ENCODE measurements at regions not wholly inside any gene's neighbourhood (a gene's known extent, or its start where the extent isn't known, plus 50 kb on each side); places are given as distances from the start of the nearest gene placed in this dataset.

DNA sequence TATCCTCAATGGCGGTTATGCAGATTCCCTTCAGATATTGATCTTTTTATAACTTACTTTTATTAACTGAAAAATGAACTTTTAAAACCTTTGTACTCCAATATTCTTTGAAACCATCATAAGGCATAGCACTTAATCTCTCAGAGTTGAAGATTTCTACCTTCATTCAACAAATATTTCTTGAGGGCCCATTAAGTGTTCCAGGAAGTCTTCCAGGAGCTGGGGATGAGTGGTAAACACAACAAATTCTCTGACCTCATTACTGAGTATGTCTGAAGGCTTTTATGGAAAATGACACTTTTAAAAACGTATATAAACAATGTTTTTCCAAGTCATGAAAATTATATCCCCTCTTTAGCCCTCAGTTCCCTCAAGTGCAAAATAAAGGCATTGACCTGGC lies 575.3 kb upstream of the IL12A start:
- H3K27me3 Mint-ChIP-seq (ENCODE audit: unreplicated experiment): peaks cover 4% of the 10 kb centered on the region
- H3K36me3 Mint-ChIP-seq (ENCODE audit: unreplicated experiment): no peaks in the 10 kb centered on the region
- H3K9me3 Mint-ChIP-seq (ENCODE audit: unreplicated experiment): peaks cover 15% of the 10 kb centered on the region
- TF ChIP-seq, protein P1, sequence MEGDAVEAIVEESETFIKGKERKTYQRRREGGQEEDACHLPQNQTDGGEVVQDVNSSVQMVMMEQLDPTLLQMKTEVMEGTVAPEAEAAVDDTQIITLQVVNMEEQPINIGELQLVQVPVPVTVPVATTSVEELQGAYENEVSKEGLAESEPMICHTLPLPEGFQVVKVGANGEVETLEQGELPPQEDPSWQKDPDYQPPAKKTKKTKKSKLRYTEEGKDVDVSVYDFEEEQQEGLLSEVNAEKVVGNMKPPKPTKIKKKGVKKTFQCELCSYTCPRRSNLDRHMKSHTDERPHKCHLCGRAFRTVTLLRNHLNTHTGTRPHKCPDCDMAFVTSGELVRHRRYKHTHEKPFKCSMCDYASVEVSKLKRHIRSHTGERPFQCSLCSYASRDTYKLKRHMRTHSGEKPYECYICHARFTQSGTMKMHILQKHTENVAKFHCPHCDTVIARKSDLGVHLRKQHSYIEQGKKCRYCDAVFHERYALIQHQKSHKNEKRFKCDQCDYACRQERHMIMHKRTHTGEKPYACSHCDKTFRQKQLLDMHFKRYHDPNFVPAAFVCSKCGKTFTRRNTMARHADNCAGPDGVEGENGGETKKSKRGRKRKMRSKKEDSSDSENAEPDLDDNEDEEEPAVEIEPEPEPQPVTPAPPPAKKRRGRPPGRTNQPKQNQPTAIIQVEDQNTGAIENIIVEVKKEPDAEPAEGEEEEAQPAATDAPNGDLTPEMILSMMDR (IDR thresholded peaks at IDR 0.05): no peak
- H3K4me1 Mint-ChIP-seq (ENCODE audit: unreplicated experiment): no peaks in the 10 kb centered on the region
- no peak overlapping the region for H3K27ac Mint-ChIP-seq (ENCODE audit: unreplicated experiment)
- no peak overlapping the region for H3K4me3 Mint-ChIP-seq (ENCODE audit: unreplicated experiment)
- no peak for DNase-seq (ENCODE audit: extremely low spot score, unreplicated experiment)

DNA sequence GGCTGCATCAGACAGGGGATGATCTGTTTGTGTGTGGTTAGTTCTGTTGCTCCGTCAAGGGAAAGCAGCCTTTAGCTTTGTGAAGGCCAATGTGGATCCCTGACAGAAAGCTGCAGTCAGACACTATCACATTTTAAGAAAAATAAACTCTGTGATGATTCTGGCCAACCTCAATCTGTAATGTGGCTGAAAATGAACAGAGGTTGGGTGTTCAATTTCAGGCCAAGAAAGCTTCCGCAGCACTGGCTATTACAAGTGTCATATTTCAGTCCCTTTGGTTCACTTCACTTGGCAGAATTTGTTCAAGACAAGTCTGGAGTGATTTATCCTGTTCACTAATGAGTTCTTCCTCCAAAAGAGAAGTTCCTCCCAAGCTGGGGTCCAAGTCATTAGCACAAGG lies 571.8 kb upstream of the IL12A start:
- Mint-ChIP-seq H3K27ac (ENCODE audit: unreplicated experiment) (no peak overlapping the region), H3K9me3 (ENCODE audit: unreplicated experiment) (no peaks in the 10 kb centered on the region), H3K4me3 (ENCODE audit: unreplicated experiment) (no peak overlapping the region), H3K27me3 (ENCODE audit: unreplicated experiment) (peaks cover 15% of the 10 kb centered on the region), H3K4me1 (ENCODE audit: unreplicated experiment) (no peaks in the 10 kb centered on the region), H3K36me3 (ENCODE audit: unreplicated experiment) (no peaks in the 10 kb centered on the region)
- TF ChIP-seq, protein P1 (IDR thresholded peaks at IDR 0.05): no peak
- no peak for DNase-seq (ENCODE audit: extremely low spot score, unreplicated experiment)

GRCh38 chr3:159417761-159418160 lies 570.9 kb upstream of the IL12A start:
- Mint-ChIP-seq H3K9me3 (ENCODE audit: unreplicated experiment) (no peaks in the 10 kb centered on the region), H3K27ac (ENCODE audit: unreplicated experiment) (no peak overlapping the region), H3K4me1 (ENCODE audit: unreplicated experiment) (no peaks in the 10 kb centered on the region), H3K27me3 (ENCODE audit: unreplicated experiment) (peaks cover 17% of the 10 kb centered on the region), H3K36me3 (ENCODE audit: unreplicated experiment) (no peaks in the 10 kb centered on the region), H3K4me3 (ENCODE audit: unreplicated experiment) (no peak overlapping the region)
- no peak for DNase-seq (ENCODE audit: extremely low spot score, unreplicated experiment)
- TF ChIP-seq, protein P1 (IDR thresholded peaks at IDR 0.05): no peak

DNA sequence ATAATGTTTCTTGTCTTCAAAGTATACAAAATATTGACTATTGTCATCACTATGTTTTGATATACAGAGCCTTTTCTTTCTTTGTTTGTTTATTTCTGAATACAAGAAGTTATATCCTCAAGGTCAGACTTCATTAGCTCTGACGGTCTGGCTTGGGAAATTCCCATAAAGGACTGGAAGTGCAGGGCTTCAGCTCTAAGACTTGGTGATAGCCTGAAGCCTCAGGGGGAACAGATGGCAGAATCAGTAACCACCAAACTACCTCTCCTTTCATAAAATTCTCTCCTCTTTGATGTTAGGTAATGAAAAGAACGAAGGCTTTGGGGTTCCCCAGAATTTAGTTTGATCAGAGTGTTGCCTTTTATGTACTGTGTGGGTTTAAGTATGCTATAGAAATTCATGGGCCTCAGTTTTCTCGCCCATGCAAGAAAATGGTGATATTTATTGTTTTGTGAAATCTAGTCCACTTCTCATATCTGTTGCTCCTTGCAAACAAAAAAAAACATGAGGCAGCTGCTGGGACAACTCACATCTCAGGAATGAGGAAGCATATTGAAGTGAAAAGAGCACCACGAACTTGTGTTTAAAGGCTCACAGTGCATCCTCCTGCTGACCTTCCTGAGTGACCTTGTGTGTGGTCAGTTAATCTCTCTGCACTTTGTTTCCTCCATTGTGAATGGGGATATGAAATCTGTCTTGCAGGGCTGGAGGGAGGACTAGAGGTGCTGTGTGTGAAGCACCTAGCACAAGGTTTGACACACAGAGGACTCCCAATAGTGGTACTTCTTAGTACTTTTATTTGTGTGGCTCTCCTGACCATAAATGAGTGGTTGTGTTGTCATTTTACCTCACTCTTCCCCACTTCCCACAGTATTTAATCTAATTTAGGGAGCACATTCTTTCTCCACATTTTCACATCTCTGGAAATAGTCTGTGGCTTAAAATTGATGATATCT lies 569.8 kb upstream of the IL12A start:
- no peak overlapping the region for H3K27ac Mint-ChIP-seq (ENCODE audit: unreplicated experiment)
- H3K4me1 Mint-ChIP-seq (ENCODE audit: unreplicated experiment): no peaks in the 10 kb centered on the region
- H3K9me3 Mint-ChIP-seq (ENCODE audit: unreplicated experiment): no peaks in the 10 kb centered on the region
- no peak overlapping the region for H3K4me3 Mint-ChIP-seq (ENCODE audit: unreplicated experiment)
- TF ChIP-seq, protein P1 (IDR thresholded peaks at IDR 0.05): no peak
- no peaks in the 10 kb centered on the region for H3K36me3 Mint-ChIP-seq (ENCODE audit: unreplicated experiment)
- H3K27me3 Mint-ChIP-seq (ENCODE audit: unreplicated experiment): peaks cover 17% of the 10 kb centered on the region
- DNase-seq (ENCODE audit: extremely low spot score, unreplicated experiment): no peak

DNA sequence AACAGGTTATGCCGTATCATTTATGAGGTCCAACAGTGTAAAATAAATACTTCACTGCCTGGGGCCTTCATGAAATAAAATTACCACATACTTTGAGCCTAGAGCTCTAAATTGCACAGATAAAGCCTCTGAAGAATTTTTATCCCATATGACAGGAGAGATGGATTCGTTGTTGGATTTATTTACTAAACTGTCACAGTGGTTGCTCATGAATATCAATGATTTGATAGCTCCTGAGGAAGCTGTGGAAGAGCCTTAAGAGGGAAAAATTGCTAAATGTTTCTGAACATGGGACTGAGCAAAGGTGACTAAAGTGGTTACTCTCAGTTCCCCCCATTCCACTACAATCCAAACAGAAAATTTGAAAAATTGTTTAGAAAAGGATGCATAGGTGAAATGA lies 558.9 kb upstream of the IL12A start:
- Mint-ChIP-seq H3K36me3 (ENCODE audit: unreplicated experiment) (no peaks in the 10 kb centered on the region), H3K27me3 (ENCODE audit: unreplicated experiment) (peaks cover 30% of the 10 kb centered on the region), H3K4me3 (ENCODE audit: unreplicated experiment) (no peak overlapping the region), H3K4me1 (ENCODE audit: unreplicated experiment) (no peaks in the 10 kb centered on the region), H3K27ac (ENCODE audit: unreplicated experiment) (no peak overlapping the region), H3K9me3 (ENCODE audit: unreplicated experiment) (no peaks in the 10 kb centered on the region)
- TF ChIP-seq, protein P1 (IDR thresholded peaks at IDR 0.05): no peak
- DNase-seq (ENCODE audit: extremely low spot score, unreplicated experiment): no peak
